Mononuclear cell (primary cell): ENCODE measurements at regions not wholly inside any gene's neighbourhood (a gene's known extent, or its start where the extent isn't known, plus 50 kb on each side); places are given as distances from the start of the nearest gene placed in this dataset.

Experiments
- H3K27me3 ChIP-seq: 2 replicates; pipeline ENCODE4 v1.6.0; 2011; ENCODE audit warnings: low read length, control low read depth; ENCODE audit not compliant: insufficient read depth
- H3K4me1 ChIP-seq: 2 replicates; pipeline ENCODE4 v1.5.1; 2011; ENCODE audit warnings: mild to moderate bottlenecking, low read length, control low read depth; ENCODE audit not compliant: insufficient read depth
- H3K4me3 ChIP-seq: 2 replicates; pipeline ENCODE4 v1.5.1; 2011; ENCODE audit warnings: mild to moderate bottlenecking, low read length, moderate library complexity
- H3K9me3 ChIP-seq: 2 replicates; pipeline ENCODE4 v1.5.1; 2011; ENCODE audit warnings: low read depth, mild to moderate bottlenecking, control low read depth, low read length

DNA sequence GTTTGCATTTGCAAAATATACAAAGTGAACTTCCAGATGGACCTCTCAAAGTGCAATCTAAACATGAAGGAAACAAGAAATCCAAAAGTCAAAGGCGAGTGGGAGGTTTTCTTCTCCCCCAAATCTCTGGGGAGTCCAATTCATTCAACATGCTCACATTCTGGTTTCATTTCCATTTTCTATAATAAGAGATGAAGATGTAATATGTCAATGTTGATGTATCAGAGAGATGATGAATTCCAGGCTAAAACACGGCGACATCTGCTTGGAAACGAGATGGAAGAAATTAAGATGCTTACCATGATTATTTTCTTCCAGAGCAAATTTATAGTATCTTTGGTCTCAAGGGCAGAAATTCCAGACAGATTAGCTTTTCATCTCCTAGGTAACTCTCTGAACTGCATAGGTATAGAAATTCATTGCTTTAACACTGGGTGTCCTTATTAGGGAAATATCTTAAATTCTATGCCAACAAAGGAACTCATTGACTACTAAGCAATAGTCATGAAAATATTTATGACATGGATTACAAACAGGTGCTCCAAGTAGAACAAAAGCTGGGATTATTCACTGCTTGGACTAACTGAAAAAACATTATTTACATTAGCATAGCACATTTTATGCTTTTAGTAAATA is 287.9 kb downstream of the SEC61B start:
- no peaks in the 10 kb centered on the region for H3K27me3 ChIP-seq
- no peak overlapping the region for H3K4me3 ChIP-seq
- H3K9me3 ChIP-seq, result no peaks in the 10 kb centered on the region
- H3K4me1 ChIP-seq, result peaks cover 17% of the 10 kb centered on the region

DNA sequence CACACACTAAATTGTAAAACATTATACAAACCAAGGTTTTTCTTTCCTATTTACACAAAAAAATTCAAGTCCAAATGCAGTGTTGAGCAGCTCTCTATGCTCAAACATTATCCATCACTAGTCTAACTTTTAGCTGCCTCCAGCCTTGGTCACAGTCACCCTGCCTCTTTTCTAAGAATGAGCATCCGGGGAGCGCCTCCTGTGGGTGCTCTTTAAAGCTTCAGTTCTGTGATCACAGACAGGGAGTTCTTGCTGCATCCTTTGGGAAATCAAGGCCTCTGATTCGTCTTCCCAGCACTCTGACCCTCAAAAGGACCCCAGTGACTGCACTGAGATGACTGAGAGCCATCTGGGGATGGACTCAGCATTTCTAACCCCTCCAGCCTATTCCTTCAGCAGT is 289.6 kb downstream of the SEC61B start:
- Histone ChIP-seq H3K4me3 (no peak overlapping the region), H3K9me3 (no peaks in the 10 kb centered on the region), H3K4me1 (peaks cover 31% of the 10 kb centered on the region), H3K27me3 (no peaks in the 10 kb centered on the region)

DNA sequence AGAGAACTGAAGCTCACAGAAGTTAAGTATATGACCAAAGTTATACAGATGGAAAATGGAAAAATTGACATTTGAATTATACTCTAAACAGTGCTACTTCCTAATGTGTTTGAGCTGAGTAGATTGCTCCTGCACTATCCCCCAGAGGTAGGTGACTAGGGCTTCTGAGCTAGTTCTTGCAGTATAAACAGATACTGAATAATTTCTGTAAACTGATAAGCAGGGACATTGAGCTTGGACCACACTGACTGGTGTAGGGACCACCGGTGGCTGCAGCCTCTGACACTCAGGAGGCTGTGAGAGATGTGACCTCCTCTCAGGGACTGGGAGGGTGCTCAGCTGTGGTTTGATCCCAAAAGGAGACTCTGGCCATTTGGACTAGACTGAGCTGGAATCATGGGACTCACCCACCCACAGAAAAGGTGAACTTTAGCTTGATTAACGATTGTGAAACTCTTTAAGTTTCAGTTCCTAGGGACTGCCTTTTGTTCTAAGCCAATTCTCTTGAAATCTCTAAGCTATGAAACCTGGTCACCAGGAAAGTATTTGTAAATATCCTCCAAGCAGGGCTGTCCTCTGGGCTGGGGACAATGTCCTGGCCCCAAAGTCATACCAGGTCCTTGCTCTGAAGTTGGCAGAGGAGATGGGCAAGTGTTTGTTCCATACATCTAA is 291.5 kb downstream of the SEC61B start:
- Histone ChIP-seq H3K4me3 (no peak overlapping the region), H3K4me1 (peaks cover 33% of the 10 kb centered on the region), H3K27me3 (no peaks in the 10 kb centered on the region), H3K9me3 (no peaks in the 10 kb centered on the region)

DNA sequence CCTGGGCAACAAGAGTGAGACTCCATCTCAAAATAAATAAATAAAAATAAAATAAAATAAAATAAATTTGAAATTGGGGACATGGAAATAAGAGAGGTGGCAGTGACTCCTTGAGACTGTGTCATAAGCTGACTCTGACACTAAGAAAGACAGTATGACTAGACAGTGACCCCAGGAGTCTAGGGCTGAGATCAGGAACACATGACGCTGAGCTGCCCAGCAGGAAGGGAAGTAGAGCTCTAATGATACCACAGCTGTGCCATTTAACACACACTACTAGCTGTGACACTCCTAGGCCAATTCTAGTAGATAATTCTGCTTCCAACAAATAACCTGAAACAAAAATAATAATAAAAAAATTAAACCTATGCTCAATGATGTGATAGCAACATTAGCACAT is 293.0 kb downstream of the SEC61B start:
- H3K4me1 ChIP-seq, result peaks cover 28% of the 10 kb centered on the region

DNA sequence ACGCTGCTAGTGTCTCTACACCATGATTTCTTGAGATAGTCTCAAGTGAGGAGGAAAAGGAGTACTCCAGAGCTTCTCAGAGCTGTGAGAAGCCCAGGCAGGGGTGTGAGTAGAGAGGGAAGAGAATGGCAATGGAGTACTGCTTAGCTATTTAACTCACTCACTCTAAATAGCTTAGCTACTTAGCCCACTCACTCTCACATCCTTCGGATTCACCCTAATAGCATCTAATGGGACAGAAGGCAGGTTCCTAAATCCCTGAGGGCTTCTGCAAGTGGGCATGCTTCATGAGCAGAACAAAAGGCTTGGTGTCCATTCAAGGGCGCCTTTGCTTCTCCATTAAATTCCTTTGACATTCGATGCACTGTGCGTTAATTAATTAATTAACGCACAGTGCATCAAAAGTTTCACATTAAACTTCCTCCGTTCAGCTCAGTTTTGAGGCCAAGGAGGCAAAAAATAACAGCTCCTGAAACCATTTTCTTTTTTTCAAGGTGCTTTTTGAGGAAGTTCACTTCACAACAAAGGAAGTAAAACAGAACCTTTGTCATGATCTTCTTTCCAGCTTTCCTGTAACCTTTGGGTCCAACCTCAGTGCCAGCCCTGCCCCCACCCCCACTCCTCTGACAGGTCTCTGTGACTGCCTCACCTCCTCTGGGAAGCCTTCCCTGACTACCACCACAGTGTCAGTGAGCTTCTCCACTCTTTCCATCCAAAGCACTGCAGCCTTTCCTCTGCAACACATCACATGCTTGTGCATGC is 294.0 kb downstream of the SEC61B start:
- H3K27me3 ChIP-seq, result no peaks in the 10 kb centered on the region
- H3K4me1 ChIP-seq, result peaks cover 25% of the 10 kb centered on the region
- no peak overlapping the region for H3K4me3 ChIP-seq
- no peaks in the 10 kb centered on the region for H3K9me3 ChIP-seq

More for the DNA sequence above, 293.0 kb downstream of the SEC61B start:
- no peak overlapping the region for H3K4me3 ChIP-seq
- H3K9me3 ChIP-seq, result no peaks in the 10 kb centered on the region
- no peaks in the 10 kb centered on the region for H3K27me3 ChIP-seq

DNA sequence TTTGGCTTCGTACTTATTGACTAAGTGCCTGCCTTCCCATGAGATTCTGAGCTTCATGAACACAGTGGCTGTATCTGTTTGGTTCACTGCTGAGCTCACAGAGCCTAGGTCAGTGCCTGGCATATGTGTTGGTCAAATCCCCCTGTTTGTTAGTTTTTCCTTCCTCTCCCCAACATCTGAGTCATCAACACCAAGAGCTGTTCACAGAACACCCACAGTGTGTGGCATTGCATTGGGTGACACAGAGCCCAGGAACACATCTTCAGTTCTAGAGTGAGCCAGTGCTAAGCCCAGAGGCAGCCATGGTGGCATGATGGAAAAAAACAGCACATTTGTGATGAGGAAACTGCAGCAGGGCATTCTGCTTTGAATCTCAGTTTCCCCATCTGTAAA is 294.6 kb downstream of the SEC61B start:
- H3K4me3 ChIP-seq, result no peak overlapping the region
- peaks cover 25% of the 10 kb centered on the region for H3K4me1 ChIP-seq
- H3K9me3 ChIP-seq, result no peaks in the 10 kb centered on the region
- H3K27me3 ChIP-seq, result no peaks in the 10 kb centered on the region

DNA sequence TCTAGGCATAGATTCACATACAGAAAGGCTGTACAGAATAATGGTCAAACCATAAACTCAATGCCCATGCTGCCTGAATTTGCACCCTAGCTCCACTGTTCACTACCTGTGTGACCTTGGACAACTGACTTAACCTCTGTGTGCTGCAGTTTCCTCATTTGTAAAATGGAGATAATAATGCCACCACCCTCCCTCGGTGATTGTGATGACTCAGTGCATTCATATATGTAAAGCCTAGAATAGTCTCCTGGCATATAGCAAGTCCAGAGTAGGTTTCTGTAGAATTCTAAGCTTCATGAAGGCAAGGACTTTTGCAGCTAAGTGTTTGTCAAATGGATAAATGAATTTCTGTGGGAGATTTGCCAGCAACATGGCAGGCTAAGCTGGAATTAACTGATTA is 297.8 kb upstream of the NR4A3 start:
- Histone ChIP-seq H3K4me3 (no peak overlapping the region), H3K27me3 (no peaks in the 10 kb centered on the region), H3K9me3 (no peaks in the 10 kb centered on the region), H3K4me1 (no peaks in the 10 kb centered on the region)

DNA sequence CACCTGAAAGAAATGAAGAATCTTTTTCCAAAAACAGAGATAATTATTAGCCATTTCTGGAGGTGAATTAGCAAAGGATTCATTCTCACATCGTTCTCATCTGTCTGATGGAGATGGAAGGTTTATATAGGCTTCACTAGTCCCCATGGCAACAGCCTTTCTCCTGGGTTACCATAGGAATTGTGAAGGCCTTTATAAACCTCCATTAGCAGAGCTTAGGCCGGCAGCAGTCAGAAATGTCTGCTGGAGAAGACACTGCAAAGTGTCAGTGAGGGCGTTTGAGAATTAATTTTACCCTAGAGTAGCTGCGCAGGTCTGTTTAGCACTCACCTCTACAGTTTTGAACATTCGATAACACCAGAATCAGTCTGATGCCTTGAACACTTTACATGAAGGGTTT is 290.4 kb upstream of the NR4A3 start:
- Histone ChIP-seq H3K27me3 (no peaks in the 10 kb centered on the region), H3K4me3 (no peak overlapping the region)

DNA sequence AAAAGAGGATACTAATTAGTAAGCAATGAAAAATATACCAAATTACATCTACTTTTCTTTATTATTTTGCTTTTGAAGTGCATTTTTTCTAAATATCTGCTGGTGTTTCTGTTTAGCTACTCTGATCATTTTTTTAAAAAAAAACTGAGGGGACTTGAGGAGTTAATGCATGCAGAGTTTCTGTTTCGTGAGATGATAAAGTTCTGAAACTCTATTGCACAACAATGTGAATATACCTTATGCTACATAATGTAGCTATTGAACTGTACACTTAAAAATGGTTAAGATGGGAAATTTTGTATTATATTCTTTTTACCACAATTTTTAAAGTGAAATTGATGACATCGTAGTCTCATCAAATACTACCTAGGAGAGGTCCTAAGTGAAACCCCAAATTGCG is 288.3 kb upstream of the NR4A3 start:
- H3K4me1 ChIP-seq, result no peaks in the 10 kb centered on the region

More for the DNA sequence above, 290.4 kb upstream of the NR4A3 start:
- Histone ChIP-seq H3K9me3 (no peaks in the 10 kb centered on the region), H3K4me1 (no peaks in the 10 kb centered on the region)

DNA sequence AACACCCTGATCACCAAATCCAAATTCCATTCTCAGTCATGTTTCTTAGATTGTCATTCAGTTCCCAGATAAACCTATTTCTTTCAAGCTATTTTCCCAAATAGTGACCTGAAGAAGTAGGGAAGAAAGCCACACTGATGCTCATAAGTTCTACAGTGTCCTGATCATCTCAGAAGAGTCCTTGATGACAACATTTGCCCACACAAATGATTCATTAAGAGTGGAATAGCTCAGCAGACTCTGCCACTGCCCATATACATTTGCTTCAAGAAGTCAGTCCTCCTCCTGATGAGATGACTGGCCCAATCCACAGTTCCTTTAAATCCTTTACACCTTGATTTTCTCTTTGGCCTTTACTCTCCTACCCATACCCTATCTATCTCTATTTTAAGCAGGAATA is 283.7 kb upstream of the NR4A3 start:
- Histone ChIP-seq H3K27me3 (peaks cover 4% of the 10 kb centered on the region), H3K4me1 (no peaks in the 10 kb centered on the region), H3K9me3 (no peaks in the 10 kb centered on the region), H3K4me3 (no peak overlapping the region)

More for the DNA sequence above, 288.3 kb upstream of the NR4A3 start:
- Histone ChIP-seq H3K9me3 (no peaks in the 10 kb centered on the region), H3K27me3 (peaks cover 4% of the 10 kb centered on the region), H3K4me3 (no peak overlapping the region)

DNA sequence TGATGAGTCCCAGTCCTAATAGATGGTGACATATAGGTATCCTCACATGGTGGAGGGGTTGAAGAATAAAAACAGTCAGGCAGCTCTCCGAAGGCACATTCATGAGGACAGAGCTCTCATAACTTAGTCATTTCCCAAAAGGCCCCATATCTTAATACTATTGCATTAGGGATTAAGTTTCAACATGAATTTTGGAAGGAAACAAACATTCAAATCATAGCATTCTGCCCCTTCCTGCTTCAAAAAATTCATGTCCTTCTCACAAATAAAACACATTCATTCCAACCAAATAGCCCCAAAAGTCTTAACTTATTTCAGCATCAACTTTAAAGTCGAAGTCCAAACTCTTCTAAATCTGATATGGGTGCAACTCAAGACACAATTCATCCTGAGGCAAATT is 277.2 kb upstream of the NR4A3 start:
- H3K27me3 ChIP-seq, result peaks cover 2% of the 10 kb centered on the region
- no peak overlapping the region for H3K4me3 ChIP-seq
- peaks cover 3% of the 10 kb centered on the region for H3K9me3 ChIP-seq
- no peaks in the 10 kb centered on the region for H3K4me1 ChIP-seq

DNA sequence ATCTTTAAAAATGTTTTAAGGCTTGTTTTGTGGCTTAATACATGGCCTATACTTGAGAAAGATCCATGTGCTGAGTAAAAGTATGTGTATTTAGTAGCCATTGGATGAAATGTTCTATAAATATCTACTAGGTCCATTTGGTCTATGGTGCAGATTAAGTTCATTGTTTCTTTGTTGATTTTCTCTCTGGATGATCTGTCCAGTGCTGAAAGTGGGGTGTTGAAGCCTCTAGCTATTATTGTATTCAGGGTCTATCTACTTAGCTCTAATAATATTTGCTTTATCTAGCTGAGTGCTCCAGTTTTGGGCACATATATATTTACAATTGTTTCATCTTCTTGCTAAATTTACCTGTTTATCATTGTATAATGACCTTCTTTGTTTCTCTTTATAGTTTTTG is 272.2 kb upstream of the NR4A3 start:
- Histone ChIP-seq H3K4me1 (no peaks in the 10 kb centered on the region), H3K27me3 (peaks cover 8% of the 10 kb centered on the region), H3K9me3 (peaks cover 23% of the 10 kb centered on the region), H3K4me3 (no peak overlapping the region)

DNA sequence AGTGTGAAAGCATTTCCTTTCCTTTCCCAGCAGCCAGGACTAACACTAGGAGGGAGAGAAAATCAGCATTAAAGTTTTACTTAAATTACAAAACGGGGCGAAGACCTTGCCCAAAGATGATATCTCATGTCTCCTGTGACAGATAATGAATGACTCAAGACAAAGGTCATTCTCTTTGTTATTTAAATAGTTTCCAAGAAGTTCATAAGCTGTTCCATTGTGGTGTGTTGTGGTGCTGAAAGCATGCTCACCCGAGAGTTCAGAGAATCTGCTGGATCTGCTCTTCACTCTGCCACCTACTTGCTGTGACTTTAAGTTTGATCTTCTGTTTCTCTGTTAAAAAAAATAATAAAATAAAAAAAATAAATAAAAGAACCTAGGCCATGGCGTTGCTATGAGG is 265.9 kb upstream of the NR4A3 start:
- H3K4me3 ChIP-seq, result no peak overlapping the region
- H3K9me3 ChIP-seq, result peaks cover 7% of the 10 kb centered on the region
- no peaks in the 10 kb centered on the region for H3K27me3 ChIP-seq
- no peaks in the 10 kb centered on the region for H3K4me1 ChIP-seq

DNA sequence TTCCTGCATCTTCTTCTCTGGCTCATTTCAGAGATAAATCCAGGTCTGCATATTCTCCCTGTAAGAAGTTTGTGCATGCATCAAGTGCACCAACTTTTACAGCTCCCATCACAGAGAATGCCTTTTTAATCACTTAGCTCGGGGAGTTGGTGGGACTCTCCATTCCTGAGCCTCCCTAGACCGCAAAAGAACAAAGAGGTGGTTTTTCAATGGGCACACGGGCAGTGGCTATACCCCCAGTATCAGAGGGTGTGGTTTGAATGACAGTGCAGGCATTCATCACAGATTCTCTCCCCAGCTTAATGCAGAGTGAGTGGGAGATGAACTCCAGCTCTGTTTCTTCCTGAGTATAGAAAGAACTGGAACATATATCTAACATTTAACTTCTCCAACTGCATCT is 264.7 kb upstream of the NR4A3 start:
- H3K4me3 ChIP-seq, result no peak overlapping the region
- H3K4me1 ChIP-seq, result no peaks in the 10 kb centered on the region
- no peaks in the 10 kb centered on the region for H3K9me3 ChIP-seq
- no peaks in the 10 kb centered on the region for H3K27me3 ChIP-seq

DNA sequence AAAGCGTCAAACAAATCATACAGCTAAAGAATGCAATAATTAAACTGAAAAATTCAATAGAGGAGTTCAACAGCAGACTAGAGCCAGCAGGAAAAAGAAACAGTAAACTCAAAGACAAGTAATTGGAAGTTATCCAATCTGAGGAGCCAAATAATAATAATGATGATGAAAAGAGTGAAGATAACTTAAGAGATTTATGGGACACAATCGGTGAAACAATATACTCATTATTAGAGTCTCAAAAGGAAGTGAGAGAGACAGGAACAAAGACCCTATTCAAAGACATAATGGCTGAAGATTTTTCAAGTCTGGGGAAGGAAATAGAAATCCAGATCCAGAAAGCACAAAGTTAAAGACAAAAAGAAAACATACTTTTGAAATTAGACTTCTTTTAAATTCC is 263.9 kb upstream of the NR4A3 start:
- Histone ChIP-seq H3K9me3 (no peaks in the 10 kb centered on the region), H3K27me3 (no peaks in the 10 kb centered on the region), H3K4me1 (no peaks in the 10 kb centered on the region), H3K4me3 (no peak overlapping the region)
